ENCODE measurements at regions not wholly inside any gene's neighbourhood (a gene's known extent, or its start where the extent isn't known, plus 50 kb on each side); places are given as distances from the start of the nearest gene placed in this dataset.
A peak's percentile ranks its signal among the peaks of the same experiment; 100 is the strongest.

DNA sequence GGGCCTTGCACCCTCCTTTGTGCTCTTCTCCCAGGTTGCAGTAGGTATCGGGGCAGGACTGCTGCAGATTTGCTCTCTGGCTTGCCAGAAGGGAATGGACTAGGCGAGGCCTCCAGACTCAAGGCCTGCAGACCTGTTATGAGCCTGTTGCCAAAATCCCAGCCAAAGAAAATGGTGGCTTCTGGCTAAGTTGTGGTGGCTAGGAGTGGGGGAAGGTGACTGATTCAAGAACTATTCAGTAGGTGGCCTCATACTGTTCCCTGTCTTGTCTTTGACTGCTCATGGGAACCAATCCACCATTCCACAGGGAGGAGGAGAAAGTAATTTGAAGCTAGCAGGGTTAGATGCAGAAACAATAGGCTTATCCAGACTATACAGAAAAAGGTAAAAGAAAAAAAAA, 380.4 kb upstream of the PROK2 start:
- no peaks in the 10 kb centered on the region for H3K27me3 ChIP-seq (ENCODE audit: low read length)
- H3K36me3 ChIP-seq (ENCODE audit: low read length): no peaks in the 10 kb centered on the region
- H3K4me2 ChIP-seq (ENCODE audit: low read depth, low read length, poor library complexity, severe bottlenecking): peak overlapping the region; percentile 46
- TF ChIP-seq, protein P1, sequence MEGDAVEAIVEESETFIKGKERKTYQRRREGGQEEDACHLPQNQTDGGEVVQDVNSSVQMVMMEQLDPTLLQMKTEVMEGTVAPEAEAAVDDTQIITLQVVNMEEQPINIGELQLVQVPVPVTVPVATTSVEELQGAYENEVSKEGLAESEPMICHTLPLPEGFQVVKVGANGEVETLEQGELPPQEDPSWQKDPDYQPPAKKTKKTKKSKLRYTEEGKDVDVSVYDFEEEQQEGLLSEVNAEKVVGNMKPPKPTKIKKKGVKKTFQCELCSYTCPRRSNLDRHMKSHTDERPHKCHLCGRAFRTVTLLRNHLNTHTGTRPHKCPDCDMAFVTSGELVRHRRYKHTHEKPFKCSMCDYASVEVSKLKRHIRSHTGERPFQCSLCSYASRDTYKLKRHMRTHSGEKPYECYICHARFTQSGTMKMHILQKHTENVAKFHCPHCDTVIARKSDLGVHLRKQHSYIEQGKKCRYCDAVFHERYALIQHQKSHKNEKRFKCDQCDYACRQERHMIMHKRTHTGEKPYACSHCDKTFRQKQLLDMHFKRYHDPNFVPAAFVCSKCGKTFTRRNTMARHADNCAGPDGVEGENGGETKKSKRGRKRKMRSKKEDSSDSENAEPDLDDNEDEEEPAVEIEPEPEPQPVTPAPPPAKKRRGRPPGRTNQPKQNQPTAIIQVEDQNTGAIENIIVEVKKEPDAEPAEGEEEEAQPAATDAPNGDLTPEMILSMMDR (IDR thresholded peaks at IDR 0.05; ENCODE audit: insufficient read depth, low read length, poor library complexity, severe bottlenecking): no peak
- no peak for TF ChIP-seq EZH2phosphoT487 (conservative IDR thresholded peaks at IDR 0.05; ENCODE audit: low read length)
- H3K27ac ChIP-seq (ENCODE audit: low read depth, low read length): no peak overlapping the region
- no peaks in the 10 kb centered on the region for H3K79me2 ChIP-seq (ENCODE audit: insufficient read depth, low read length)
- H3K9ac ChIP-seq (ENCODE audit: low read length): no peak overlapping the region
- H3F3A ChIP-seq (ENCODE audit: insufficient read depth): peaks cover 3% of the 10 kb centered on the region; the same call in 1 of the 2 replicates
- no peaks in the 10 kb centered on the region for H4K20me1 ChIP-seq (ENCODE audit: low read depth, low read length)
- H2AFZ ChIP-seq (ENCODE audit: low read depth, low read length, severe bottlenecking): no peak overlapping the region
- no peak overlapping the region for H3K4me3 ChIP-seq (ENCODE audit: insufficient read depth, low read length, poor library complexity, severe bottlenecking)
- H3K9me2 ChIP-seq (replicated peaks; ENCODE audit: insufficient read depth, low read length): no peaks in the 10 kb centered on the region
- H3K9me3 ChIP-seq (ENCODE audit: insufficient read depth, low read length): no peaks in the 10 kb centered on the region

DNA sequence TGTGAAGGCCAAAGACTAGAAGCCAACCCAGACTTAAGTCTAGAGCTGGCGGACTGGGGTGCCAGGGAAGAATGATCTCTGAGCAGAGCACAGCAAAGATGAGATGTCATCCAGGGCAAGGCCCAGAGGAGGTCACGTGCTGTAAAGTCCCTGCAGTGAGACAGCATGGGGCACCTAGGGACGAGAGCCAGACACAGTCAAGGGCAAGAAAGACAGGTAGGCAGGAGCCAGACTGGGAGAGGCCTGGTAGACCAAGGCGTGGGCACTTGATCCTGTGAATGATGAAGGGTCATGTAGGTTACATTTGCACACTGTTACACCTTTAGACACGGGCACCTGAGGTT, 379.7 kb upstream of the PROK2 start:
- peak overlapping the region; percentile 46 for H3K4me2 ChIP-seq (ENCODE audit: low read depth, low read length, poor library complexity, severe bottlenecking)
- TF ChIP-seq EZH2phosphoT487 (conservative IDR thresholded peaks at IDR 0.05; ENCODE audit: low read length): no peak
- TF ChIP-seq, protein P1 (IDR thresholded peaks at IDR 0.05; ENCODE audit: insufficient read depth, low read length, poor library complexity, severe bottlenecking): no peak
- peak overlapping the region; percentile 80 for H3K27ac ChIP-seq (ENCODE audit: low read depth, low read length)
- H3K36me3 ChIP-seq (ENCODE audit: low read length): no peaks in the 10 kb centered on the region
- H3K27me3 ChIP-seq (ENCODE audit: low read length): no peaks in the 10 kb centered on the region
- no peaks in the 10 kb centered on the region for H3K79me2 ChIP-seq (ENCODE audit: insufficient read depth, low read length)
- H4K20me1 ChIP-seq (ENCODE audit: low read depth, low read length): no peaks in the 10 kb centered on the region
- no peak overlapping the region for H2AFZ ChIP-seq (ENCODE audit: low read depth, low read length, severe bottlenecking)
- H3K9ac ChIP-seq (ENCODE audit: low read length): peak overlapping the region; percentile 2; the same call in 1 of the 2 replicates
- H3K4me3 ChIP-seq (ENCODE audit: insufficient read depth, low read length, poor library complexity, severe bottlenecking): no peak overlapping the region
- H3K9me2 ChIP-seq (replicated peaks; ENCODE audit: insufficient read depth, low read length): no peaks in the 10 kb centered on the region
- peaks cover 3% of the 10 kb centered on the region; the same call in 1 of the 2 replicates for H3F3A ChIP-seq (ENCODE audit: insufficient read depth)
- H3K9me3 ChIP-seq (ENCODE audit: insufficient read depth, low read length): no peaks in the 10 kb centered on the region

DNA sequence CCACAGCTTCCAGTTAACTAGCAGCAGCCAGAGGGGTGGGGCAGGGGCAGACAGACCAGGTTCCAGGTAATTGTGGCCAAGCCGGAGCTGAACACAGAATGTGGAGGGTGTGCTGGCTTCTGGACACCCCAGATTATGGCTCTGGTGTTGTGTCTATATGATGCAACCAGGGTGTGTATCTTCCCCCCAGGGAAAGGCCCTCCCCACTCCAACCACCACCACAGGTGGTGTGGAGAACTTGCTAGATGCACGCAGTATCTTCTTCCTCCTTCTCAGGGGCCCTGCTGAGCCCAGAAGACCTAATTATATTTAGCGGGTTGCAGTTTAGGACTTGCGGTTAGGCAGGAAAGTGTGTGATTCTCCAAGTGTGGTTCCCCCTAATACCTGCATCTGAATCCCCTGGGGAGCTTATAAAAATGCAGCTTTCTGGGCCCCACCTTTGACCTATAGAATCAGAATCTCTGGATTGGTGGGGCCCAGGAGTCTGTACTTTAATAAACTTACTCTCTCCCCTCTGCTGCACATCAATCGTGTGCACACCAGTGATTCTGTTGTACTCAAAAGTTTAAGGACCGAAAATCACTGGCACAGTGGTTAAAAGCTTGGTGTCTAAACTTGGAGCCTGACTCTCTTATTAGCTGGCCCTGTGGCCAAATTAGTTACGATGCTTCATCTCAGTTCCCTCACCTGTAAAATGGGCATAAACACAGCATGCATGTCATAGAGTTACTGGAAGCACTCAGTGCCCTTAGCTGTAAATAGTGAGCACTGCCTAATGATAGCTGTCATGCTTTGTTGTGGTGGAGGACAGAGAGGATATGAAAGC, 379.1 kb upstream of the PROK2 start:
- Histone ChIP-seq H3K27ac (ENCODE audit: low read depth, low read length) (peak overlapping the region; percentile 80), H3F3A (ENCODE audit: insufficient read depth) (peaks cover 3% of the 10 kb centered on the region; the same call in 1 of the 2 replicates), H2AFZ (ENCODE audit: low read depth, low read length, severe bottlenecking) (no peak overlapping the region)

More for the DNA sequence above, 379.1 kb upstream of the PROK2 start:
- H3K36me3 ChIP-seq (ENCODE audit: low read length): no peaks in the 10 kb centered on the region
- H3K27me3 ChIP-seq (ENCODE audit: low read length): no peaks in the 10 kb centered on the region
- peak overlapping the region; percentile 48 for H3K9ac ChIP-seq (ENCODE audit: low read length)
- H4K20me1 ChIP-seq (ENCODE audit: low read depth, low read length): no peaks in the 10 kb centered on the region
- peak overlapping the region; percentile 46 for H3K4me2 ChIP-seq (ENCODE audit: low read depth, low read length, poor library complexity, severe bottlenecking)
- no peak overlapping the region for H3K4me3 ChIP-seq (ENCODE audit: insufficient read depth, low read length, poor library complexity, severe bottlenecking)
- no peaks in the 10 kb centered on the region for H3K9me3 ChIP-seq (ENCODE audit: insufficient read depth, low read length)
- TF ChIP-seq EZH2phosphoT487 (conservative IDR thresholded peaks at IDR 0.05; ENCODE audit: low read length): peak; percentile 100
- TF ChIP-seq, protein P1 (IDR thresholded peaks at IDR 0.05; ENCODE audit: insufficient read depth, low read length, poor library complexity, severe bottlenecking): no peak
- H3K9me2 ChIP-seq (replicated peaks; ENCODE audit: insufficient read depth, low read length): no peaks in the 10 kb centered on the region
- no peaks in the 10 kb centered on the region for H3K79me2 ChIP-seq (ENCODE audit: insufficient read depth, low read length)

Measured in SU-DHL-6 (cell line).